CD4-positive, alpha-beta T cell treated with Interleukin-10 for 1 hour (primary cell): ENCODE measurements at regions not wholly inside any gene's neighbourhood (a gene's known extent, or its start where the extent isn't known, plus 50 kb on each side); places are given as distances from the start of the nearest gene placed in this dataset.
"Not testable (repeated sequence)": the region's sequence is repeated elsewhere in the genome, so short reads cannot be mapped to it uniquely, and the experiment has no call there.

ENCODE experiments used
- DNase-seq: peaks from one replicate; pipeline ENCODE4 v3.0.0-alpha.2; 2020

DNA sequence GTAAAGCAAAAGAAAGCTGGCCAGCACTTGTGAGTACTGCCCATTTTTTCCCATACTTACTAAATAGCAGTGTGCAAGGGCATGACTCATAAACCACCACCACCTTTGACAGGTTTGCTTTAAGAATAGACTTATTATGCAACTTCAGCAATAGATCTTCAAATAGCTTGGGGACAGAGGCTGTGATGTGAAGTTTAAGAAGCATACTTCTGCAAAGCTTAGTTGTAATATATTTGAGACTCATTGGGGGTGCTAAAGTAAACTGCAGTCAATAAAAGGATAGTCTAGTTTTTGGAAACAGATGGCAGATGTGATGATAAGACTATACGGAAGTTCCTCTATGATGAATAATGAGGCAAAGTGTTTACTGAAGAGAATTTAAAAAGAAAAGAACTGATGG, 210.0 kb downstream of the PLA2G4A start:
- DNase-seq: no peak

DNA sequence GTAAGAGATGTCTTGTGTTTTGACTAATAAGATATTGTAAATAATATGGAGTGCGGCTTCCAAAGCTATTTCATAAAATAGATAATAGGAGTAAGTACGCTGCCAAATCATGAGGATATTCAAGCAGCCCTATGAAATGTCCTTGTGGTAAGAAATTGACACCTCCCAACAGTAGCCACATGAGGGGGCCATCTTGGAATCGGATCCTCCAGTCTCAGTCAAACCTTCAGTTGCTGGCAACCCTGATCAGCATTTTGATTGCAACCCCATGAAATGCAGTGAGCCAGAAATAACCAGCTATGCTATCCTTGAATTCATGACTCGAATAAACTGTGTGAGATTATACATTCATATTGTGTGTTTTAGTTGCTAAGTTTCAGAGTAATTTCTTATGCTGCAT, 212.4 kb downstream of the PLA2G4A start:
- DNase-seq: no peak

DNA sequence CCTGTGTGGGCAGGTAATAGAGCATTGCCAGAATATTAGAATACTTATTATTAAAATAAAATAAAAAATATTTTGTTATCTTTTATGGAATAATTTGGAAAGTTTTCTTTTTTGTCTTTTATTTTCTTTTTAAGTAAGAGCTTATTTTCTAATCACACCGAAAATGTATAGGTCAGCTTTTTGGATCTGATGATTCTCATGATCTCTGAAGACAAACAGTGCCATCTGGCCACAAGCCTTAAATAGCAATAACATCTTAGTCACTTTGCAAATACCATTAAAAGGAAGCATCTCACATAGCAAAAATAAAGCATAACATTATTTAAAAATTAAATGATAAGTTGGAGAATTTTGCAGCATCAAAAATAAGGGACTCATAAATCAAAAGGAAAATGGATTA, 213.8 kb downstream of the PLA2G4A start:
- DNase-seq: no peak

DNA sequence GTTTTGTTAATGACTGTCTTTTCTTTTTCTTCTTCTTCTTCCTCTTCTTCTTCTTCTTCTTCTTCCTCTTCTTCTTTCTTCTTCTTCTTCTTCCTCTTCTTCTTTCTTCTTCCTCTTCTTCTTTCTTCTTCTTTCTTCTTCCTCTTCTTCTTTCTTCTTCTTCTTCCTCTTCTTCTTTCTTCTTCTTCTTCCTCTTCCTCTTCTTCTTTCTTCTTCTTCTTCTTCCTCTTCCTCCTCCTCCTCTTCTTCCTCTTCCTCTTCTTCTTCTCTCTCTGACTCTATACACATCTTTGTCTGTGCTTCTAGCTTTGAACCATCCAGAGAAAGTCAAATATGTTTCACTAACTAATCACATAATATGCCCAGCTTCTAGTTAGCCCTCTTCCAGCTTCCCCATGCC, 214.7 kb downstream of the PLA2G4A start:
- not testable (repeated sequence) for DNase-seq

DNA sequence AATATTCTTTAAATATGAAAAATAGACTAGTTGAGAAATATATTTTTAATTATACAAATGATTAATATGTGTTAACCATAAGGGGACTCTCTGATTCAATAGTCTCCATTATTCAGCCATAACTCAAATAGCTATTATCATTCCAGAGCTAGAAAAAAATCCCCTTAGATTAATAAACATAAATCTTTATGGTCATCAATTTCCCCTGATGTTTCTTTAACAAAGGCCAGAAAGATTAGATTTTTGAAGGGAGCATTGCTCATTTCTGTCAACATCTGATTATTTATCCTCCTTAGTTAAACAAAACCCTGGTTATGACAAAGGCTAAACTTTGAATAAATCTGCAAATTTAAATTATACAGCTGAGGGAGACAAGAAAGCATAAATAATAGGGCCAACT, 215.7 kb downstream of the PLA2G4A start:
- no peak for DNase-seq

DNA sequence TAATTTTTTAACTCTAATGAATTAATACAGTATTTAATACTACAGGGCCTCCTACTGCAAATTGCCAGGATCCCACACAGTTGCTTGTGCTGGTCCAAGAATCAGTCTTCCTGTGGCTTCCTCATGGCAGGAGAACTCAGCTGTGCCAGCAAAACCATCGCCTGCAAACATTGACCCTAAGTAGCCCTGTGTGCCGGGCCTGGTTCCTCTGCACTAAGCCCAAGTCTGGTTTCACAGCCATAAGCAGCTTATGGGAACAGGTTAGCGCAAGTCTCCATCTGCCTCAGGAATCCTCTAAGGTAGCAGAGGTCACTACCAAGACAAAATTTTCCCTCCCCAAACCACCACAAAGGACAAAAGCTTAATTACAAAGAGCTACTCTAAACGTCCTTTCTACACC, 216.6 kb downstream of the PLA2G4A start:
- no peak for DNase-seq

GRCh38 chr1:187046293-187046692, 217.5 kb downstream of the PLA2G4A start:
- no peak for DNase-seq

- DNase-seq: no peak
Observed at GRCh38 chr1:187047298-187047697, 218.5 kb downstream of the PLA2G4A start.

GRCh38 chr1:187051618-187052232, 223.0 kb downstream of the PLA2G4A start:
- DNase-seq: peak; percentile 26

GRCh38 chr1:187053876-187054275, 225.1 kb downstream of the PLA2G4A start:
- no peak for DNase-seq

- DNase-seq: no peak
Observed at GRCh38 chr1:187054862-187055757, 226.4 kb downstream of the PLA2G4A start.

GRCh38 chr1:187063271-187063670, 234.5 kb downstream of the PLA2G4A start:
- no peak for DNase-seq

DNA sequence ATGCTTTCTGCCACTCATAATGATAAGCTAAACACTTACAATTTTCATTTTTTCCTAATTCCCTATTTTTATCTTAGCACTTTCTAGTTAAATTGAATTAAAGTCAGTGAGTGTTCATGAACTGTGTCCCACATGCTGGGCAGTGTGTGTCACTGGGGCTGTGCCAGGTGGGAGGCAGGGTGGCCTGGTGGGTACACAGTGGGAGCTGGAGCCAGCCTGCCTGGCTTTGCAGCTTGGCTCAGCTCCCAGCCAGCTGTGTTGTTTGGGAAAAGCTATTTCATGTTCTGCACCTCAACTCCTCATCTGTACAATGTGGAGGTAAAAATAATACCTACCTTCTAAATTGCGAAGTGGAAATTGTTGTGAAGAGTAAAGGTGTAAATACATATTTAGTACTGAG, 238.4 kb downstream of the PLA2G4A start:
- no peak for DNase-seq

DNA sequence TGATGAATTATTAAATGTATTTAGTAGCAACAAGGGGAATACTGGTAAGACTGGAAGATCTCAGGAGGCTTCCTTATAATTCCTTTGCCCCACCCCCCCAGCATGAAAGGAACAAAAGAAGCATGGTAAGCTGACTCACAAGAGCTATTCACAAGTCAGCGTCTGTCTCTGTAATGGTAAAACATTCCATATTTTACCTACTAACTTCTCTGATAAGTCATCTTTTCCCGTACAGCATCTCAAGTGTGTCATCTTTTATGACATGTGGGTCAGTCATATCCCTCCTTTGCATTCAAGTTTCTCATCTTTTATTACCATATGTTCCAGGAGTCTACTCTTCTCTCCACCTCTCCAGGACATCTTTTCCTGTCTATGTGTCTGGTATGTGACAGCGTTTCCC, 241.3 kb downstream of the PLA2G4A start:
- DNase-seq: no peak

DNA sequence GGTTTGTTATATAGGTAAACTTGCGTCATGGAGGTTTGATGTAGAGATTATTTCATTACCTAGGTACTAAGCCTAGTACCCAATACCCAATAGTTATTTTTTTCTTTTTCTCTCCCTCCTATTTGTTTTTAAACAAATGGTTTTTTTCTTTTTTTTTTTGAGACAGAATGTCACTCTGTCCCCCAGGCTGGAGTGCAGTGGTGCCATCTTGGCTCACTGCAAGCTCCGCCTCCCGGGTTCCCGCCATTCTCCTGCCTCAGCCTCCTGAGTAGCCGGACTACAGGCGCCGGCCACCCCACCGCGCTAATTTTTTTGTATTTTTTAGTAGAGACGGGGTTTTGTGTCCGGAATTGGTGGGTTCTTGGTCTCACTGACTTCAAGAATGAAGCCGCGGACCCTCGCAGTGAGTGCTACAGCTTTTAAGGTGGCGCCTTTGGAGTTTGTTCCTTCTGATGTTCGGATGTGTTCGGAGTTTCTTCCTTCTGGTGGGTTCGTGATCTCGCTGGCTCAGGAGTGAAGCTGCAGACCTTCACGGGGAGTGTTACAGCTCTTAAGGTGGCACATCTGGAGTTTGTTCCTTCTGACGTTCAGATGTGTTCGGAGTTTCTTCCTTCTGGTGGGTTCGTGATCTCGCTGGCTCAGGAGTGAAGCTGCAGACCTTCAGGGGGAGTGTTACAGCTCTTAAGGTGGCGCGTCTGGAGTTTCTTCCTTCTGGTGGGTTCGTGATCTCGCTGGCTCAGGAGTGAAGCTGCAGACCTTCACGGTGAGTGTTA, 243.7 kb downstream of the PLA2G4A start:
- peak; percentile 39 for DNase-seq

DNA sequence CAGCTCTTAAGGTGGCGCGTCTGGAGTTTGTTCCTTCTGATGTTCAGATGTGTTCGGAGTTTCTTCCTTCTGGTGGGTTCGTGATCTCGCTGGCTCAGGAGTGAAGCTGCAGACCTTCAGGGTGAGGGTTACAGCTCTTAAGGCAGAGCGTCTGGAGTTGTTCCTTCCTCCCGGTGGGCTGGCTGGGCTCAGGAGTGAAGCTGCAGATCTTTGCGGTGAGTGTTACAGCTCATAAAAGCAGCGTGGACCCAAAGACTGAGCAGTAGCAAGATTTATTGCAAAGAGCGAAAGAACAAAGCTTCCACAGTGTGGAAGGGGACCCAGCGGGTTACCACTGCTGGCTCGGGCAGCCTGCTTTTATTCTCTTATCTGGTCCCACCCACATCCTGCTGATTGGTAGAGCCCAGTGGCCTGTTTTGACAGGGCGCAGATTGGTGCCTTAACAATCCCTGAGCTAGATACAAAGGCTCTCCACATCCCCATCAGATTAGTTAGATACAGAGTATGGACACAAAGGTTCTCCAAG, 244.3 kb downstream of the PLA2G4A start:
- DNase-seq: peak; percentile 39

DNA sequence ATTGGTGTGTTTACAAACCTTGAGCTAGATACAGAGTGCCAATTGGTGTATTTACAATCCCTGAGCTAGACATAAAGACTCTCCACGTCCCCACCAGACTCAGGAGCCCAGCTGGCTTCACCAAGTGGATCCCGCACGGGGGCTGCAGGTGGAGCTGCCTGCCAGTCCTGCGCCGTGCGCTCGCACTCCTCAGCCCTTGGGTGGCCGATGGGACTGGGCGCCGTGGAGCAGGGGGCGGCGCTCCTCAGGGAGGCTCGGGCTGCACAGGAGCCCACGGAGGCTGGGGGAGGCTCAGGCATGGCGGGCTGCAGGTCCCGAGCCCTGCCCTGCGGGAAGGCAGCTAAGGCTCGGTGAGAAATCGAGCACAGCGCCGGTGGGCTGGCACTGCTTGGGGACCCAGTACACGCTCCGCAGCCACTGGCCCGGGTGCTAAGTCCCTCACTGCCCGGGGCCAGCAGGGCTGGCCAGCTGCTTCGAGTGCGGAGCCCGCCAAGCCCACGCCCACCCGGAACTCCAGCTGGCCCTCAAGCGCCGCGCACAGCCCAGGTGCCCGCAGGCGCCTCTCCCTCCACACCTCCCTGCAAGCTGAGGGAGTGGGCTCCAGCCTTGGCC, 245.0 kb downstream of the PLA2G4A start:
- DNase-seq: not testable (repeated sequence)

DNA sequence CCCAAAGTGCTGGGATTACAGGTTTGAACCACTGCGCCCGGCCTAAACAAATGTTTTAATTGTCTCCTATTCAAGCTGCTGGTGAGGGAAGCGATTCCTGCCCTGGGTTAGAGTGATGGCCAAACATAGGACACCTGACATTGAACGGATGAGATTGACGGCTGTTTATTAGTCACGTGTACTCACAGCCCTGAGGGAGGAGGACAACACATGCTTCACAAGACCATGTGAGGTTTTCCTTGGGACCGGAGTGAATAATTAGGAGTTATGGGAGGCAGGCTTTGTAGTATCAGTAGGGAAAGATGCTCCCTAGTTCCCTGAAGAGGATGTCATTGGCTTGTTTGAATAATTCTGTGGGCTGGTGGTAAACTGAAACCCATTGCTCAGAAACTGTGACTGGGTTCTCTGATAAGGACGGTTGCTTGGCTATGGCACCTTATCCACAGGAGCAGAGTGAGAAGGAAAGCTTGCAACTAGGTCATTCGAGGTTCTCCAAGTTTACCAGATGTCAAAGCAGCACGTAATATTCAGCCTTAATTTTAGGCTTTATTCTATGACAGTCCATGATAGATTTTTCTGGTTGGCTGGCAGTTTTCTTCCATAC, 245.8 kb downstream of the PLA2G4A start:
- no peak for DNase-seq

DNA sequence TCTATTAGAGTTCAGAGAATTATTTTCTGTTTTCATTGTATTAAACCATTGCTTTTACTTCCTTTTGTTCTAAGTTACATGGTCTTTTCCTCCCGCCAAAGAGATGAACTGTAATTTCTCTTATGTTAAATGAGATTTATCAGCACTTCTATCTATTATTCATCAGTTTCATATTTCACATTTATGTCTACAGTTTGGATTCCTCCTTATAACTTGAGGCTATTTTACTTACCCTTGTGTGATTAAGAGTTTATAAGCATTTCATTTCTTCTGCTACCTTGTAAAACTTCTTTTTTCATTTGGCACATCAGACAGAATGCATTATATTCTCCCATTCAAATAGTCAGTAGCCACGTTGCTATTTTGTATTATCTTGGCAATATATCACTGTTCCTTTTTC, 248.2 kb downstream of the PLA2G4A start:
- DNase-seq: no peak

- no peak for DNase-seq
Observed at GRCh38 chr1:187078321-187078720, 249.6 kb downstream of the PLA2G4A start.

GRCh38 chr1:187078916-187079315, 250.2 kb downstream of the PLA2G4A start:
- DNase-seq: no peak

DNA sequence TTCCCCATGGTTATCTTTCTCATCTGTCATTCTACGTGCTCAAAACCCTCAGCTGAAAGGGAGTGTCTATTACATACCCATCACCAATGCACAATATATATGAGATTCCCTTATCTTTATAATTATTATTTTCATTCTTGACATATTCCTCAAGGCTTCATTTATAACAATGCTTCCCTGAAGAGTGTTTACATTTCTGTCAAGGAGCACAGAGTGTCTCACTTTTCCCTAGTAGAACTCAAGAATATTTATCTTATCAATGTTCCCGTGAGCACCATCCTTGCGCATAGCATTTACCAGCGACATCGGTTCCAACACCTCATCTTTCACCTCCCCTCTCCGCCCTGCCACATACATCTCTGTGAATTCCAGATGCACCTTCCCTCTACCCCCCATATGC, 250.6 kb downstream of the PLA2G4A start:
- no peak for DNase-seq

GRCh38 chr1:187091666-187092065, 262.9 kb downstream of the PLA2G4A start:
- DNase-seq: no peak
